D721Med (cell line): ENCODE measurements at regions not wholly inside any gene's neighbourhood (a gene's known extent, or its start where the extent isn't known, plus 50 kb on each side); places are given as distances from the start of the nearest gene placed in this dataset.

Experiments used
- DNase-seq: peaks from one replicate; pipeline ENCODE4 v3.0.0; 2011; ENCODE audit warnings: low spot score; ENCODE audit not compliant: insufficient read length
- FAIRE-seq: peaks from 2 replicates; lab custom pipeline; 2011; peaks lifted over from hg19 to GRCh38; lab: Jason Lieb, UNC
- CTCF ChIP-seq: IDR thresholded peaks from 2 replicates; pipeline ENCODE4 v1.5.1; 2012; ENCODE audit warnings: mild to moderate bottlenecking, control low read depth; ENCODE audit not compliant: insufficient read depth; ENCODE audit errors: missing control alignments

GRCh38 chr2:146506851-146507250, 1338.0 kb upstream of the ACVR2A start:
- no peak for TF ChIP-seq CTCF
- FAIRE-seq, result no peak
- DNase-seq, result no peak

- FAIRE-seq (no peak), DNase-seq (no peak)
- no peak for TF ChIP-seq CTCF
These were observed 1341.5 kb upstream of the ACVR2A start for GRCh38 chr2:146503366-146503765.

GRCh38 chr2:146496248-146496647, 1348.6 kb upstream of the ACVR2A start:
- FAIRE-seq, result no peak
- TF ChIP-seq CTCF, result no peak
- DNase-seq, result no peak

- no peak for FAIRE-seq
- DNase-seq, result no peak
- TF ChIP-seq CTCF, result no peak
These were observed 1355.4 kb upstream of the ACVR2A start for GRCh38 chr2:146489386-146489785.

- FAIRE-seq, result no peak
- no peak for TF ChIP-seq CTCF
These were observed 1363.2 kb upstream of the ACVR2A start for GRCh38 chr2:146481629-146482028.

GRCh38 chr2:146477383-146477782, 1367.4 kb upstream of the ACVR2A start:
- no peak for FAIRE-seq
- TF ChIP-seq CTCF, result no peak
- DNase-seq, result no peak

More at GRCh38 chr2:146481629-146482028, 1363.2 kb upstream of the ACVR2A start:
- no peak for DNase-seq

GRCh38 chr2:146468578-146468977, 1376.3 kb upstream of the ACVR2A start:
- peak; percentile 71 for FAIRE-seq

More at GRCh38 chr2:146468578-146468977, 1376.3 kb upstream of the ACVR2A start:
- no peak for DNase-seq
- no peak for TF ChIP-seq CTCF
